Esophagus squamous epithelium (tissue), 5 donors: ENCODE measurements at regions not wholly inside any gene's neighbourhood (a gene's known extent, or its start where the extent isn't known, plus 50 kb on each side); places are given as distances from the start of the nearest gene placed in this dataset.

Experiments
- DNase-seq: peaks from one replicate; lab custom pipeline; 2025; lab: John Stamatoyannopoulos, UW
- H3K27ac ChIP-seq, 4 donors: fragments of 200-600 bp; sonication (generic); one replicate each; pipeline ENCODE4 v1.5.1; 2016 to 2019; ENCODE audit warnings: mild to moderate bottlenecking in 1 of 4
- H3K27me3 ChIP-seq, 4 donors: fragments of 200-600 bp; sonication (generic); 1 replicate in 3 of 4; 2 replicates in 1 of 4; pipeline versions ENCODE4 v1.5.1 to v1.6.0; 2017 to 2021; ENCODE audit warnings: antibody characterized with exemption in 1 of 4
- H3K36me3 ChIP-seq, 3 donors: fragments of 200-600 bp; sonication (generic); one replicate each; pipeline ENCODE4 v1.5.1; 2016 to 2019
- H3K4me1 ChIP-seq, 3 donors: fragments of 200-600 bp; sonication (generic); one replicate each; pipeline ENCODE4 v1.5.1; 2017 to 2019
- H3K4me3 ChIP-seq, 4 donors: fragments of 200-600 bp; sonication (generic); 1 replicate in 3 of 4; 2 replicates in 1 of 4; pipeline ENCODE4 v1.5.1; 2016 to 2019; ENCODE audit warnings: mild to moderate bottlenecking in 2 of 4, moderate library complexity in 1 of 4
- H3K9me3 ChIP-seq, 3 donors: fragments of 200-600 bp; sonication (generic); one replicate each; pipeline ENCODE4 v1.5.1; 2016 to 2019
- CTCF ChIP-seq, 6 experiments: fragments of 450-650 bp in 4 of 6; fragments of 200-600 bp in 2 of 6; sonication (generic) in 2 of 6; IDR thresholded peaks; one replicate each; pipeline ENCODE4 v1.5.1; 2016 to 2019; ENCODE audit warnings: antibody characterized with exemption in 6 of 6, mild to moderate bottlenecking in 4 of 6, moderate library complexity in 4 of 6
- POLR2A ChIP-seq, 4 donors: fragments of 450-650 bp; IDR thresholded peaks; one replicate each; pipeline ENCODE4 v1.6.1; 2017; ENCODE audit warnings: antibody characterized with exemption in 4 of 4, mild to moderate bottlenecking in 4 of 4, moderate library complexity in 3 of 4
- WGBS, 2 donors: methylation state at CpG; one replicate each; pipeline ENCODE4 v1.1.5; 2018; 5-methylcytosine and 5-hydroxymethylcytosine counted together
- intact Hi-C: fragments of 100-400 bp; cut with DNase I; formaldehyde crosslinking; loops from one replicate; pipeline ENCODE4 v1.15.0; 2022
- donor health status: DM: yes; HTN: yes; CAD: no.

- Histone ChIP-seq H3K27me3 (no peaks in the 10 kb centered on the region), H3K4me1 (peaks cover 0 to 17% (median 2%) of the 10 kb centered on the region in 3 donors), H3K4me3 (no peak overlapping the region), H3K27ac (no peak overlapping the region), H3K9me3 (no peaks in the 10 kb centered on the region), H3K36me3 (no peaks in the 10 kb centered on the region)
- no peak for DNase-seq
- TF ChIP-seq POLR2A (IDR thresholded peaks at IDR 0.05) (no peak), CTCF (IDR thresholded peaks at IDR 0.05) (no peak)
- WGBS, 2 donors: 64 to 85% methylated on average over 2 of the region's 2 CpGs
- intact Hi-C loops: no loop called here
Observed at GRCh38 chr13:33615436-33615835, 202.5 kb upstream of the RFC3 start.

- no peaks in the 10 kb centered on the region for H3K9me3 ChIP-seq
- intact Hi-C loops: no loop called here
- TF ChIP-seq POLR2A (IDR thresholded peaks at IDR 0.05) (no peak), CTCF (IDR thresholded peaks at IDR 0.05) (no peak)
- no peaks in the 10 kb centered on the region for H3K27me3 ChIP-seq
- WGBS, 2 donors: 87 to 97% methylated on average over 2 of the region's 2 CpGs
- no peak overlapping the region for H3K27ac ChIP-seq
- peaks cover 0 to 10% (median 0%) of the 10 kb centered on the region in 3 donors for H3K4me1 ChIP-seq
- no peak for DNase-seq
- H3K36me3 ChIP-seq: no peaks in the 10 kb centered on the region
- H3K4me3 ChIP-seq: no peak overlapping the region
Observed at GRCh38 chr13:33616130-33616529, 201.8 kb upstream of the RFC3 start.

DNA sequence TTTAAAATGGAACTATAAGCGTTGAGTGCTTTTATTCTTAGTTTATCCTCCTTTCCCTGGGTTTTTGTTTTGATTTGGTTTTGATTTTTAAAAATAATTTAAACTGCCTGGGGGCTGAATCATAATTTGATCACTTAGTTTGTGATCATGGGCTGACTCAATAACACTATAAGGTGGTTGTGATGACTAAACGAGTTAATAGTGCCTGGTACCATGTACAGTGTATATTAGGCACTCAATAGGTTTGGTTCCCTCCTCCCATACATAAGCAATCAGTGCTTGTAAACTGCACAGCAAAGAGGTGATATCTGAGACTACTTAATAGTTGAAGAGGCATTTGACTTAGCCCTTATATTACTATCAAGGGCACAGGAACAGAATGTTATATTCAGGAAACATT lies 200.9 kb upstream of the RFC3 start:
- intact Hi-C loops: no loop called here
- Histone ChIP-seq H3K27ac (no peak overlapping the region), H3K36me3 (no peaks in the 10 kb centered on the region), H3K9me3 (no peaks in the 10 kb centered on the region), H3K27me3 (no peaks in the 10 kb centered on the region), H3K4me1 (peaks cover 0 to under 1% (median 0%) of the 10 kb centered on the region in 3 donors), H3K4me3 (no peak overlapping the region)
- TF ChIP-seq CTCF (IDR thresholded peaks at IDR 0.05) (no peak), POLR2A (IDR thresholded peaks at IDR 0.05) (no peak)
- 67 to 92% methylated on average over 2 of the region's 2 CpGs for WGBS, 2 donors
- no peak for DNase-seq

DNA sequence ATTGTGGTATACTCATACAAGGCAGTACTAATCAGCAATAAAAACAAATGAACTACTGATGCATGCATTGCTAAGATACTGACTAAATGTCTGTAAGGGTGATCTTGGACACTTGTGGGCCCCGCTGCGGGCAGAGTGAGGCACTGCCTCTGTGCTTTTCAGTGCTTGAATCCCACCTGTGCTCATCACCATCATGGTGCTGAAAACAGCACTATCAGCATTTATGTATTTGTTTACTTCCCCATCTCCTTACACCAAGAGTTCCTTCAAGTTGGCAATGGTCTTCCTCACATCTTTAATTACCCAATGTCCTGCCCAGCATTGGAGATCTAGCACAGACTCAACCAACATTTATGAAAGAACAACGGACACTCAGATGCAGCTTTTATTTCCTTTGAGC lies 193.7 kb upstream of the RFC3 start:
- Histone ChIP-seq H3K4me3 (no peak overlapping the region), H3K9me3 (no peaks in the 10 kb centered on the region), H3K27ac (no peak overlapping the region), H3K27me3 (no peaks in the 10 kb centered on the region), H3K4me1 (no peaks in the 10 kb centered on the region), H3K36me3 (no peaks in the 10 kb centered on the region)
- WGBS, 2 donors: 87 to 92% methylated on average over 3 of the region's 3 CpGs
- DNase-seq: no peak
- intact Hi-C loops: no loop called here
- TF ChIP-seq CTCF (IDR thresholded peaks at IDR 0.05) (no peak), POLR2A (IDR thresholded peaks at IDR 0.05) (no peak)

DNA sequence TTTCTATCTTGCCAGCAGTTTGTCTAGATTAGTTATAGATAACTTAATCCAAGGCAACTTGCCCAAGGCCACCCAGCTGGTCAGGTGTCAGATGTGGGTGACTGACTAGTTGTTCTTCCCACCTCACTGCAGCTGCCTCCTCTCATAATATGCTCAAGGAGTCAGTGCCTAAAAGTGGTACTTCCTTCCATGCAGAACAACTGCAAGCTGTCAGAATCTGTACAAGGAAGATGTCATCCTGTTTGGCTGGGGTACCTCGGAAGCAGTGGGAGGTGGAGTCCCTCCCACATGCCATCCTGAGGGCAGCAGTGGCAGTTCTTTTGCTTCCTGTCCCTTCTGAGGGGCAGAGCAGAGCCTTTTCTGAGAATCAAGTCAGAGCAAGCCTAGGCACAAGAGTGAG lies 193.2 kb upstream of the RFC3 start:
- no peak overlapping the region for H3K4me3 ChIP-seq
- no peak for DNase-seq
- no peak for TF ChIP-seq POLR2A (IDR thresholded peaks at IDR 0.05)
- TF ChIP-seq CTCF (IDR thresholded peaks at IDR 0.05): no peak
- H3K27ac ChIP-seq: no peak overlapping the region
- WGBS, 2 donors: 50 to 89% methylated on average over 1 of the region's 1 CpG
- H3K27me3 ChIP-seq: no peaks in the 10 kb centered on the region
- intact Hi-C loops: no loop called here
- no peaks in the 10 kb centered on the region for H3K9me3 ChIP-seq
- no peaks in the 10 kb centered on the region for H3K36me3 ChIP-seq
- no peaks in the 10 kb centered on the region for H3K4me1 ChIP-seq
